ENCODE measurements at regions not wholly inside any gene's neighbourhood (a gene's known extent, or its start where the extent isn't known, plus 50 kb on each side); places are given as distances from the start of the nearest gene placed in this dataset.

DNA sequence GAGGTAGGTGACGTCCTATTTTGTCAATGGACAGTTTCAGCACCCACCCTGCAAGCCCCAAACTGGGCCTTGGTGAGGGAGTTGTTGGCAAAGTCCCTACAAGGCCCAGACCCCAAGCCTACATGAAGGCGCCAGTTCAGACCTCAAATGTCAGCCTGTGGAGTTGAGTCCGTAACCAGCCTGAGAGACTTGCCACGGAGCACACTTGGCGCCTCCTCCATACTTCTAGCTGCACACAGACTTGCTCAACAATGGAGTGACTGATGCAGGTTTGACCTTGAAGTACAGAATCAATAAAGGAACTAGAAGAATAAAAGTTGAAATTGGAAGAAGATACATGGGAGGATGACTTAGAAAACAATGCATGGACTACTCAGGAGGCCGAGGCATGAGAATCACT, 134.3 kb downstream of the PROX1 start:
- TF ChIP-seq, protein P1, sequence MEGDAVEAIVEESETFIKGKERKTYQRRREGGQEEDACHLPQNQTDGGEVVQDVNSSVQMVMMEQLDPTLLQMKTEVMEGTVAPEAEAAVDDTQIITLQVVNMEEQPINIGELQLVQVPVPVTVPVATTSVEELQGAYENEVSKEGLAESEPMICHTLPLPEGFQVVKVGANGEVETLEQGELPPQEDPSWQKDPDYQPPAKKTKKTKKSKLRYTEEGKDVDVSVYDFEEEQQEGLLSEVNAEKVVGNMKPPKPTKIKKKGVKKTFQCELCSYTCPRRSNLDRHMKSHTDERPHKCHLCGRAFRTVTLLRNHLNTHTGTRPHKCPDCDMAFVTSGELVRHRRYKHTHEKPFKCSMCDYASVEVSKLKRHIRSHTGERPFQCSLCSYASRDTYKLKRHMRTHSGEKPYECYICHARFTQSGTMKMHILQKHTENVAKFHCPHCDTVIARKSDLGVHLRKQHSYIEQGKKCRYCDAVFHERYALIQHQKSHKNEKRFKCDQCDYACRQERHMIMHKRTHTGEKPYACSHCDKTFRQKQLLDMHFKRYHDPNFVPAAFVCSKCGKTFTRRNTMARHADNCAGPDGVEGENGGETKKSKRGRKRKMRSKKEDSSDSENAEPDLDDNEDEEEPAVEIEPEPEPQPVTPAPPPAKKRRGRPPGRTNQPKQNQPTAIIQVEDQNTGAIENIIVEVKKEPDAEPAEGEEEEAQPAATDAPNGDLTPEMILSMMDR (optimal IDR thresholded peaks at IDR 0.05 in 1 of 3, IDR thresholded peaks at IDR 0.05 in 1 of 3, conservative IDR thresholded peaks at IDR 0.05 in 1 of 3; ENCODE audit: extremely low read depth in 1 of 3, insufficient read depth in 2 of 3, low read length in 3 of 3), result no peak
- no peak for TF ChIP-seq EZH2 (IDR thresholded peaks at IDR 0.05; ENCODE audit: low read length)

All from keratinocyte (primary cell).